Lung (tissue), 11 donors: ENCODE measurements at regions not wholly inside any gene's neighbourhood (a gene's known extent, or its start where the extent isn't known, plus 50 kb on each side); places are given as distances from the start of the nearest gene placed in this dataset.

Experiments used
- ATAC-seq: fragments of 200-7000 bp; cut with Tn5 transposase; one replicate; pipeline ENCODE4 v1.9.1; 2020; ENCODE audit warnings: moderate number of reproducible peaks; ENCODE audit not compliant: insufficient read depth, low FRiP score
- DNase-seq, 3 donors: peaks; one replicate each; pipeline ENCODE4 v3.0.0-alpha.2; 2013 to 2017
- H3K27ac ChIP-seq, 2 donors: one replicate each; pipeline ENCODE4 v1.5.1; 2013; ENCODE audit warnings: mild to moderate bottlenecking in 2 of 2, moderate library complexity in 2 of 2, control low read depth in 1 of 2, inconsistent platforms in 1 of 2, low read depth in 1 of 2, low read length in 1 of 2
- H3K27me3 ChIP-seq, 3 donors: one replicate each; pipeline ENCODE4 v1.5.1; 2013; ENCODE audit warnings: low read length in 2 of 3; ENCODE audit not compliant: control insufficient read depth in 3 of 3, insufficient read depth in 3 of 3
- H3K36me3 ChIP-seq, 4 donors: one replicate each; pipeline ENCODE4 v1.5.1; 2013; ENCODE audit warnings: low read length in 4 of 4, mild to moderate bottlenecking in 1 of 4, moderate library complexity in 1 of 4; ENCODE audit not compliant: control insufficient read depth in 4 of 4, insufficient read depth in 4 of 4
- H3K4me1 ChIP-seq, 5 donors: one replicate each; pipeline ENCODE4 v1.5.1; 2013; ENCODE audit warnings: low read length in 5 of 5, mild to moderate bottlenecking in 2 of 5, moderate library complexity in 1 of 5; ENCODE audit not compliant: control insufficient read depth in 5 of 5, insufficient read depth in 5 of 5
- H3K4me3 ChIP-seq: one replicate; pipeline ENCODE4 v1.5.1; 2013; ENCODE audit warnings: mild to moderate bottlenecking, control low read depth, moderate library complexity
- H3K9ac ChIP-seq, 2 donors: one replicate each; pipeline ENCODE4 v1.5.1; 2013; ENCODE audit warnings: low read length in 2 of 2, control low read depth in 1 of 2; ENCODE audit not compliant: insufficient read depth in 1 of 2
- H3K9me3 ChIP-seq, 4 donors: one replicate each; pipeline ENCODE4 v1.5.1; 2013; ENCODE audit warnings: low read length in 3 of 4, mild to moderate bottlenecking in 1 of 4, moderate library complexity in 1 of 4; ENCODE audit not compliant: control insufficient read depth in 4 of 4, insufficient read depth in 3 of 4
- WGBS, 2 donors: extraction: QIAGEN DNeasy Blood & Tissue Kit; methylation state at CpG; one replicate each; pipeline ENCODE4 v1.1.7; 2013; 5-methylcytosine and 5-hydroxymethylcytosine counted together
- TF ChIP-seq, protein P1 (sequence below): IDR thresholded peaks from 2 replicates; pipeline ENCODE4 v1.5.1; 2012; ENCODE audit warnings: mild to moderate bottlenecking; ENCODE audit errors: control extremely low read depth, extremely low read depth
- donor health status: control.
- donor health status: control.
- donor health status: Bipolar disorder and iron deficiency.
- donor health status: healthy.
- donor health status: DM: yes; HTN: yes; CAD: no.

- no peak overlapping the region for H3K4me3 ChIP-seq
- H3K9ac ChIP-seq: no peak overlapping the region
- ATAC-seq (no peak), DNase-seq (no peak)
- H3K9me3 ChIP-seq: no peaks in the 10 kb centered on the region
- H3K4me1 ChIP-seq: peaks cover 0 to 10% (median 7%) of the 10 kb centered on the region in 5 donors
- peaks cover 0 to 4% (median 0%) of the 10 kb centered on the region in 3 donors for H3K27me3 ChIP-seq
- WGBS, 2 donors: 81 to 84% methylated on average over 6 of the region's 6 CpGs
- H3K27ac ChIP-seq: no peak overlapping the region
- TF ChIP-seq, protein P1, sequence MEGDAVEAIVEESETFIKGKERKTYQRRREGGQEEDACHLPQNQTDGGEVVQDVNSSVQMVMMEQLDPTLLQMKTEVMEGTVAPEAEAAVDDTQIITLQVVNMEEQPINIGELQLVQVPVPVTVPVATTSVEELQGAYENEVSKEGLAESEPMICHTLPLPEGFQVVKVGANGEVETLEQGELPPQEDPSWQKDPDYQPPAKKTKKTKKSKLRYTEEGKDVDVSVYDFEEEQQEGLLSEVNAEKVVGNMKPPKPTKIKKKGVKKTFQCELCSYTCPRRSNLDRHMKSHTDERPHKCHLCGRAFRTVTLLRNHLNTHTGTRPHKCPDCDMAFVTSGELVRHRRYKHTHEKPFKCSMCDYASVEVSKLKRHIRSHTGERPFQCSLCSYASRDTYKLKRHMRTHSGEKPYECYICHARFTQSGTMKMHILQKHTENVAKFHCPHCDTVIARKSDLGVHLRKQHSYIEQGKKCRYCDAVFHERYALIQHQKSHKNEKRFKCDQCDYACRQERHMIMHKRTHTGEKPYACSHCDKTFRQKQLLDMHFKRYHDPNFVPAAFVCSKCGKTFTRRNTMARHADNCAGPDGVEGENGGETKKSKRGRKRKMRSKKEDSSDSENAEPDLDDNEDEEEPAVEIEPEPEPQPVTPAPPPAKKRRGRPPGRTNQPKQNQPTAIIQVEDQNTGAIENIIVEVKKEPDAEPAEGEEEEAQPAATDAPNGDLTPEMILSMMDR: no peak
- no peaks in the 10 kb centered on the region for H3K36me3 ChIP-seq
These were observed 59.4 kb upstream of the FRMD1 start for GRCh38 chr6:168138436-168138835.

DNA sequence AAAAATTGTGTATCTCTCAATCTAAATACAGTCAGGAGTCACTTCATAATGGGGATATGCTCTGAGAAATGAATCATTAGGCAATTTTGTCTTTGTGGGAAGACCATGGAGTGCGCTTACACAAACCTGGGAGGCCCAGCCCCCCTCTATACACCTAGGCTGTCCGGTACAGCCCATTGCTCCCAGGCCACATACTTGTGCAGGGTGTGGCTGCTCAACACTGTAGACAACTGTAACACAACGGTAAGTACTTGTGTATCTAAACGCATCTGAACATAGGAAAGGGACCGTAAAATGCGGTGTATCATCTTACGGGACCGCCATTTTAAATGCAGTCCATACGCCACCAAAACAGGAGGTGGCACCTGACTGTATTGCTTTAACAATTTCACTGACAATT lies 58.0 kb upstream of the FRMD1 start:
- Histone ChIP-seq H3K4me1 (peaks cover 0 to 24% (median 16%) of the 10 kb centered on the region in 5 donors), H3K27me3 (no peaks in the 10 kb centered on the region), H3K27ac (no peak overlapping the region), H3K9me3 (no peaks in the 10 kb centered on the region), H3K36me3 (no peaks in the 10 kb centered on the region), H3K9ac (no peak overlapping the region), H3K4me3 (no peak overlapping the region)
- DNase-seq (no peak), ATAC-seq (no peak)
- TF ChIP-seq, protein P1: no peak
- WGBS, 2 donors: 94 to 96% methylated on average over 9 of the region's 9 CpGs

- H3K36me3 ChIP-seq: no peaks in the 10 kb centered on the region
- H3K27ac ChIP-seq: no peak overlapping the region
- H3K27me3 ChIP-seq: no peaks in the 10 kb centered on the region
- H3K4me1 ChIP-seq: peaks cover 0 to 28% (median 18%) of the 10 kb centered on the region in 5 donors
- 90 to 92% methylated on average over 5 of the region's 5 CpGs for WGBS, 2 donors
- TF ChIP-seq, protein P1: no peak
- no peak for DNase-seq
- no peak for ATAC-seq
- H3K4me3 ChIP-seq: no peak overlapping the region
- no peaks in the 10 kb centered on the region for H3K9me3 ChIP-seq
- H3K9ac ChIP-seq: no peak overlapping the region
These were observed 57.6 kb upstream of the FRMD1 start for GRCh38 chr6:168136622-168137021.

- H3K27ac ChIP-seq: no peak overlapping the region
- DNase-seq: no peak
- ATAC-seq: no peak
- H3K36me3 ChIP-seq: no peaks in the 10 kb centered on the region
- no peak overlapping the region for H3K9ac ChIP-seq
- WGBS, 2 donors: 93% methylated on average over 7 of the region's 7 CpGs
- TF ChIP-seq, protein P1: no peak
- H3K9me3 ChIP-seq: no peaks in the 10 kb centered on the region
- no peak overlapping the region for H3K4me3 ChIP-seq
- no peaks in the 10 kb centered on the region for H3K27me3 ChIP-seq
- H3K4me1 ChIP-seq: peaks cover 0 to 32% (median 18%) of the 10 kb centered on the region in 5 donors
These were observed 57.0 kb upstream of the FRMD1 start for GRCh38 chr6:168136001-168136400.
